WTC11 (cell line): ENCODE measurements at regions not wholly inside any gene's neighbourhood (a gene's known extent, or its start where the extent isn't known, plus 50 kb on each side); places are given as distances from the start of the nearest gene placed in this dataset.

Experiments used
- CBFB ChIP-seq: sonication (generic); formaldehyde crosslinking; IDR thresholded peaks from 2 replicates; pipeline ENCODE4 v1.8.1; 2022; ENCODE audit warnings: mild to moderate bottlenecking, low read depth, missing genetic modification reagents
- MAX ChIP-seq: sonication (generic); formaldehyde crosslinking; IDR thresholded peaks from 2 replicates; pipeline ENCODE4 v1.8.0; 2022; ENCODE audit warnings: mild to moderate bottlenecking, missing genetic modification reagents
- TF ChIP-seq, protein P1 (sequence below): sonication (generic); formaldehyde crosslinking; IDR thresholded peaks from 2 replicates; pipeline ENCODE4 v1.8.0; 2023; ENCODE audit warnings: missing genetic modification reagents, mild to moderate bottlenecking, borderline replicate concordance
- TF ChIP-seq, protein P2 (sequence below): fragments of 200-600 bp; IDR thresholded peaks from 2 replicates; pipeline ENCODE4 v1.8.0; 2022; ENCODE audit warnings: antibody characterized with exemption

DNA sequence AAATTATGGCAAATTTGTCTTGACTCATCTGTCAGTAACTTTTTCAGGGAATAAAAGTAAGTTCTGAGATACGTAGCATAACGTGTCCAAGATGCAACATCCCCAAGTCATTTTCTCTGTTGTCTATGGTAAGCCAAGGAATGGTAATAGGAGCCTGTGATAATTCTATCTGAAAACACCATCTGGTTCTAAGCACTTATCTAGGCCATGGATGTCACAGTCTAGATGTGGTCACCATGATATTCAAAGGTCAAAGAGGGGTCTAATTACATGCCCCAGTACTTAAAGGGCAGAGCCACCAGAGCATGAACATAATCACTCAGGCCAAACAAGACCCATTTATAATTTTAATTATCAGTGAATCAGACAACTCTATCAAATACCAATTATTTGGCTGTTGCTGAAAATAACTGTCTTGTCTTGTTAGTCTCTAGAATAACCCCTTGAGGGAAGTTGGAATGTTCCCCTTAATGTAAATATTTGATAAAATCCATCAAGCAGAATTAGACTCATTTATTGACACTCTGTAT is 225.1 kb upstream of the MPPED2 start:
- TF ChIP-seq MAX (CRISPR knock-in tag), result no peak
- TF ChIP-seq, protein P1, sequence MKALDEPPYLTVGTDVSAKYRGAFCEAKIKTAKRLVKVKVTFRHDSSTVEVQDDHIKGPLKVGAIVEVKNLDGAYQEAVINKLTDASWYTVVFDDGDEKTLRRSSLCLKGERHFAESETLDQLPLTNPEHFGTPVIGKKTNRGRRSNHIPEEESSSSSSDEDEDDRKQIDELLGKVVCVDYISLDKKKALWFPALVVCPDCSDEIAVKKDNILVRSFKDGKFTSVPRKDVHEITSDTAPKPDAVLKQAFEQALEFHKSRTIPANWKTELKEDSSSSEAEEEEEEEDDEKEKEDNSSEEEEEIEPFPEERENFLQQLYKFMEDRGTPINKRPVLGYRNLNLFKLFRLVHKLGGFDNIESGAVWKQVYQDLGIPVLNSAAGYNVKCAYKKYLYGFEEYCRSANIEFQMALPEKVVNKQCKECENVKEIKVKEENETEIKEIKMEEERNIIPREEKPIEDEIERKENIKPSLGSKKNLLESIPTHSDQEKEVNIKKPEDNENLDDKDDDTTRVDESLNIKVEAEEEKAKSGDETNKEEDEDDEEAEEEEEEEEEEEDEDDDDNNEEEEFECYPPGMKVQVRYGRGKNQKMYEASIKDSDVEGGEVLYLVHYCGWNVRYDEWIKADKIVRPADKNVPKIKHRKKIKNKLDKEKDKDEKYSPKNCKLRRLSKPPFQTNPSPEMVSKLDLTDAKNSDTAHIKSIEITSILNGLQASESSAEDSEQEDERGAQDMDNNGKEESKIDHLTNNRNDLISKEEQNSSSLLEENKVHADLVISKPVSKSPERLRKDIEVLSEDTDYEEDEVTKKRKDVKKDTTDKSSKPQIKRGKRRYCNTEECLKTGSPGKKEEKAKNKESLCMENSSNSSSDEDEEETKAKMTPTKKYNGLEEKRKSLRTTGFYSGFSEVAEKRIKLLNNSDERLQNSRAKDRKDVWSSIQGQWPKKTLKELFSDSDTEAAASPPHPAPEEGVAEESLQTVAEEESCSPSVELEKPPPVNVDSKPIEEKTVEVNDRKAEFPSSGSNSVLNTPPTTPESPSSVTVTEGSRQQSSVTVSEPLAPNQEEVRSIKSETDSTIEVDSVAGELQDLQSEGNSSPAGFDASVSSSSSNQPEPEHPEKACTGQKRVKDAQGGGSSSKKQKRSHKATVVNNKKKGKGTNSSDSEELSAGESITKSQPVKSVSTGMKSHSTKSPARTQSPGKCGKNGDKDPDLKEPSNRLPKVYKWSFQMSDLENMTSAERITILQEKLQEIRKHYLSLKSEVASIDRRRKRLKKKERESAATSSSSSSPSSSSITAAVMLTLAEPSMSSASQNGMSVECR (CRISPR knock-in tag), result no peak
- TF ChIP-seq, protein P2, sequence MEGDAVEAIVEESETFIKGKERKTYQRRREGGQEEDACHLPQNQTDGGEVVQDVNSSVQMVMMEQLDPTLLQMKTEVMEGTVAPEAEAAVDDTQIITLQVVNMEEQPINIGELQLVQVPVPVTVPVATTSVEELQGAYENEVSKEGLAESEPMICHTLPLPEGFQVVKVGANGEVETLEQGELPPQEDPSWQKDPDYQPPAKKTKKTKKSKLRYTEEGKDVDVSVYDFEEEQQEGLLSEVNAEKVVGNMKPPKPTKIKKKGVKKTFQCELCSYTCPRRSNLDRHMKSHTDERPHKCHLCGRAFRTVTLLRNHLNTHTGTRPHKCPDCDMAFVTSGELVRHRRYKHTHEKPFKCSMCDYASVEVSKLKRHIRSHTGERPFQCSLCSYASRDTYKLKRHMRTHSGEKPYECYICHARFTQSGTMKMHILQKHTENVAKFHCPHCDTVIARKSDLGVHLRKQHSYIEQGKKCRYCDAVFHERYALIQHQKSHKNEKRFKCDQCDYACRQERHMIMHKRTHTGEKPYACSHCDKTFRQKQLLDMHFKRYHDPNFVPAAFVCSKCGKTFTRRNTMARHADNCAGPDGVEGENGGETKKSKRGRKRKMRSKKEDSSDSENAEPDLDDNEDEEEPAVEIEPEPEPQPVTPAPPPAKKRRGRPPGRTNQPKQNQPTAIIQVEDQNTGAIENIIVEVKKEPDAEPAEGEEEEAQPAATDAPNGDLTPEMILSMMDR, result no peak
- no peak for TF ChIP-seq CBFB (CRISPR knock-in tag)
